ENCODE measurements at regions not wholly inside any gene's neighbourhood (a gene's known extent, or its start where the extent isn't known, plus 50 kb on each side); places are given as distances from the start of the nearest gene placed in this dataset.

DNA sequence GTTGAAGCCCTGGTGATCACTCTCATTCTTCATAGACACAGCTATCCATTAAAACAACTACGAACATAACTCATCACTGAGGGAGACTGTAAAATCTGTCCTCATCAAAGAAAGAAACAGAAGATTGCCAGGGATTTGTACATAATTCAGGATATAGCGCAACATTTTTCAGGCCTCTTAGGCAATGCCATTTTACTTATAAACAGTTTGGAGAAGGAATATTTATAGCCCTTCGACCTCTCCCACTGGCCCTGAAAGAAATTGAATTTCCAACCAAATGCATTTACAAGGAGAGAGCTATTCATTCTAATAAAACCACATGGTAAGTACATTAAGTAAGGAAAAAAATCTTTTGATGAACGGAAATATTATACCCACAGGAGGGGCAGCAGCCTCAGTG, 295.0 kb downstream of the RAD51AP2 start (continued):
- no peak for TF ChIP-seq CBX3 (IDR thresholded peaks at IDR 0.05; ENCODE audit: low read depth)
- TF ChIP-seq FOSL1 (IDR thresholded peaks at IDR 0.05; ENCODE audit: low read depth), result no peak
- no peak for TF ChIP-seq JUND (IDR thresholded peaks at IDR 0.05)
- no peak for TF ChIP-seq SIN3A (IDR thresholded peaks at IDR 0.05; ENCODE audit: low read depth)
- TF ChIP-seq ZFX (IDR thresholded peaks at IDR 0.05), result no peak
- no peak for TF ChIP-seq POLR2A (IDR thresholded peaks at IDR 0.05; ENCODE audit: borderline replicate concordance, extremely low read depth, insufficient read depth, insufficient read length)
- no peak for TF ChIP-seq RAD21 (IDR thresholded peaks at IDR 0.05; ENCODE audit: low read depth)

DNA sequence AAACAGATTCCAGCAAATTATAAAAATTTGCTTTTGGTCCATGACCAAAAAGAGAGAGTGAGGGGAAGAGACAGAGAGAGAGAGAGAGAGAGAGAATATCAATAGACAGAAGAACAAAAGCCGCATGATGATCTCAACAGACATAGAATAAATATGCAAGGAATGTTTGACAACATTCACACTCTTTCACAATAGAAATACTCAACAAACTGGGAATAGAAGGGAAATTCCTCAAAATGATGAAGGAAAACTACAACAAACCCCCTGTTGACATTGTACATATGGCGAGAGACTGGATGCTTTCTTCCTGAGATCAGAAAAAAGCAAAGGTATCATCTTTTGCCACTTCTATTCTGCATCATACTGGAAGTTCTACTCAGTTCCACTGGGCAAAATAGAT, 309.7 kb downstream of the RAD51AP2 start:
- H3K27ac ChIP-seq (ENCODE audit: low read depth, low read length), result no peak overlapping the region
- H3K9me3 ChIP-seq (ENCODE audit: control insufficient read depth in 1 of 2, insufficient read depth in 1 of 2, low read depth in 1 of 2, low read length in 2 of 2), result no peaks in the 10 kb centered on the region
- ATAC-seq, result no peak
- ChIA-PET RAD21 (ENCODE audit: low non-redundant PET in 1 of 2, low total read pairs in 2 of 2, uncharacterized antibody in 2 of 2, unreplicated experiment in 2 of 2) (no interaction called here), POLR2A (no interaction called here), CTCF (no interaction called here)
- no peak overlapping the region for H3K4me2 ChIP-seq (ENCODE audit: low read length)
- TF ChIP-seq REST (IDR thresholded peaks at IDR 0.05; ENCODE audit: low read depth) (no peak), SRF (IDR thresholded peaks at IDR 0.05; ENCODE audit: low read depth) (no peak), CEBPB (IDR thresholded peaks at IDR 0.05; ENCODE audit: low read depth) (no peak), RAD21 (IDR thresholded peaks at IDR 0.05; ENCODE audit: low read depth) (no peak), SIN3A (IDR thresholded peaks at IDR 0.05; ENCODE audit: low read depth) (no peak), EZH2phosphoT487 (IDR thresholded peaks at IDR 0.05; ENCODE audit: borderline replicate concordance) (no peak), TCF7L2 (IDR thresholded peaks at IDR 0.05; ENCODE audit: borderline replicate concordance, extremely low read depth, insufficient read depth, insufficient read length) (no peak), FOSL1 (IDR thresholded peaks at IDR 0.05; ENCODE audit: low read depth) (no peak), EZH2 (IDR thresholded peaks at IDR 0.05) (no peak), ELF1 (IDR thresholded peaks at IDR 0.05; ENCODE audit: borderline replicate concordance, low read depth) (no peak), JUND (IDR thresholded peaks at IDR 0.05) (no peak), EGR1 (IDR thresholded peaks at IDR 0.05; ENCODE audit: low read depth) (no peak), SP1 (IDR thresholded peaks at IDR 0.05; ENCODE audit: low read depth) (no peak), ZFX (IDR thresholded peaks at IDR 0.05) (no peak), YY1 (IDR thresholded peaks at IDR 0.05; ENCODE audit: extremely low read depth, insufficient replicate concordance, low read depth, low read length) (no peak), POLR2A (IDR thresholded peaks at IDR 0.05; ENCODE audit: borderline replicate concordance, extremely low read depth, insufficient read depth, insufficient read length) (no peak), ZNF274 (IDR thresholded peaks at IDR 0.05; ENCODE audit: low read depth, low read length) (no peak)
- peaks cover 5% of the 10 kb centered on the region; the same call in 1 of the 2 replicates for H3K27me3 ChIP-seq (ENCODE audit: insufficient read depth, low read length)
- DNase-seq (ENCODE audit: low read depth, low spot score), result no peak
- H3K4me3 ChIP-seq (replicated peaks in 1 of 2; ENCODE audit: low read depth in 1 of 2, low read length in 2 of 2), result no peak overlapping the region
- no TSS peak for BruUV-seq (replicated peaks)
- no peaks in the 10 kb centered on the region for H3K9me2 ChIP-seq (ENCODE audit: insufficient read depth)
- intact Hi-C loops (cut with micrococcal nuclease), result no loop called here
- no peaks in the 10 kb centered on the region for H3K79me2 ChIP-seq (ENCODE audit: insufficient read depth, low read length)
- no peaks in the 10 kb centered on the region for H3K36me3 ChIP-seq (ENCODE audit: control insufficient read depth in 1 of 2, insufficient read depth in 2 of 2, low read length in 2 of 2)
- H3K4me1 ChIP-seq (ENCODE audit: control insufficient read depth in 1 of 2, insufficient read depth in 2 of 2, low read length in 2 of 2), result no peaks in the 10 kb centered on the region
- no peak overlapping the region for H3K9ac ChIP-seq (ENCODE audit: low read length)
- no peaks in the 10 kb centered on the region for H4K20me1 ChIP-seq (ENCODE audit: insufficient read depth)
- H2AFZ ChIP-seq (ENCODE audit: low read depth, low read length, poor library complexity, severe bottlenecking), result no peak overlapping the region

Data from HCT116 (cell line).